Activated naive CD4-positive, alpha-beta T cell treated with Interleukin-2 at 50 U/mL for 16 hours (primary cell): ENCODE measurements at regions not wholly inside any gene's neighbourhood (a gene's known extent, or its start where the extent isn't known, plus 50 kb on each side); places are given as distances from the start of the nearest gene placed in this dataset.
"Not testable (repeated sequence)": the region's sequence is repeated elsewhere in the genome, so short reads cannot be mapped to it uniquely, and the experiment has no call there.

Experiments used
- DNase-seq: peaks from one replicate; pipeline ENCODE4 v3.0.0-alpha.2; 2020

DNA sequence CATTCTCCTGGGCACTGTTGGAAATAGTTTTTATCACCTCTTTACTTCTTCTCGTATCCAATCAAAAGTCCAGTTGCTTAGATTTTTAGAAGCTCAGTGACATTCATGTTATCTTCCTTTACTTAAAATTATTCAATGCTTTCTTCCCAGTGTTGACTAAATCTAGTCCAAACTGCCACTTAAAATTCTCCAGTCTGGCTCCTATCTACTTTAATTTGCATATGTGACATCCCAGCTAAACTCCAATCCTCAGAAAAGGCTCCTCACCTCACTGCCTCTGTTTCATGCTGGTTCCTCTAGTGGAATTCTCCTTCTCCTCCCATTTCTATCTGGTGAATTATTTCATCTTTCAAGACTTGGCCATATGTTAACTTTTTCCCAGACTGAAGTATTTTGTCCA lies 1238.7 kb upstream of the WWC1 start:
- DNase-seq: no peak

DNA sequence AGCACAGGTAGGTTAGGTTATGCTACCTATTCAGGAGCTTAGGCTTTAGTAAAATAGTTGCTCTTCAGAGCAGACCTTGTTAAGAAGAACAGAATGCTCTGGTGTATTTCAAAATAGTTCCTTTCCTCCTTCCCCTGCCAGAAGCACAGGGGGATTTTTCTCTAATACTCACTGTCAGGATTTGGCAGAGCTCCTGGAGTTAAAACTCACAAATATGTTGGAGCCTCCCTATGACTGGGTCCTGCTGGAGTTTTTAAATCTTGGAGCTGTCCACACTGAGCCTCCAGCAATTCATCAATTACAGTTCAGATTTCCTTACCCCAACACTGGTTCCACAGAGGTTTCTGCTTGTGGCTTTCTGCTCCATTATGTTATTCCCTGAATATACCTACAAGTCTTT lies 1233.8 kb upstream of the WWC1 start:
- DNase-seq: no peak

DNA sequence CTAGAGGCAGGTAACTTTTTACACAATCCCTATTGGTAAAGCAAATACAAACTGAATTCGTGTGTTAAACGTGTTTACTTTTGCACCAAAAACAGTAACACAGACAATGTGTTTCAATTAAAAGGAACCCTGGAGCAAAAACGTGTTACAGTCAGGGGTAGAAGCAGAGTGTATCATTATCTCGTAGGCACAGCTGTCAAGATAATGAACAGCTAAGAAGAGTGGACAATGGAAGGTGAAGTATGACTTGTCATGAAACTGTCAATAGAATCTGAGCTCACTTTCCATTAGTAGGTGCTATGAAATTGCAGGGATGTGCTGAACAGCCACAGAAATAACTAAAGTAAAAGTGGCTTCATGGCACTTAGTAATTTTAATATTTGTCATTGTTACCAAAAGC lies 1229.8 kb upstream of the WWC1 start:
- DNase-seq: no peak

DNA sequence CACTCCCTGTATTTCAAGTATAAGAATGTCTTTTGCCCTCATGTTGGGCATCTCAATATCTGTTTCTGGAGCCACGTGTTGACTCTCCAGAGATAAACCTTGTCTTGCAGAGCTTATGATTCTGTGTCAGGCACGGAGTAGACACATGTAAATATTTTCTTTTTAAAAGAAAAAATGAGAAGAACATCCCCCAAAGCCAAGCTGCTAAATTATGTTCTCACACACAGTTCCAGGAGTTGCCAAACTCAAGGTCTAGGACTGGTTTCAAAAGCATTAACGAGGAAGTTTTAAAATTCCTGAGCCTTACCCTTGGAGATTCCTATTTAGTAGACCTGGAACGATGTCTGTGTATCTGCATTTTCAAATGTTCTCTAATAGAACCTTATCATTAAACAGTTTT lies 1228.3 kb upstream of the WWC1 start:
- DNase-seq: no peak

DNA sequence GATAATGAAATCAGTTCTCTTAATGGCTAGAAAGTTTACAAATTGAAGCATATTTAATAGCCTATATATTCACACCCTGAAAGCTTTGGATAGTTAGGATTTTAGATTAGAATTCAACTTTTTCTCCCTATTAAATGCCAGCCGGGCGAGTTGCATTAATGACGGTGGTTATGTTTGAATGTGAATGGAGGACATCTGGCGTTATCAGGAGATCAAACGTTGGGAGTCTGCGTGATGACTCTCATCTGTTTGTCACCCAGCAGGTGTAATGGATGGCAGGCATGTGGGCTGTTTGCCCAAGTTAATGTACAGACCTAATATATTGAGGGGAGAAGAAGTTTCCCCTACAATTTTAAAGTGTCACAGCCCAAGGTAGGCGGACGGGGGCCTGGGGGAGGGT lies 1227.7 kb upstream of the WWC1 start:
- no peak for DNase-seq

- no peak for DNase-seq
Measured at GRCh38 chr5:167064198-167064776, 1227.2 kb upstream of the WWC1 start.

DNA sequence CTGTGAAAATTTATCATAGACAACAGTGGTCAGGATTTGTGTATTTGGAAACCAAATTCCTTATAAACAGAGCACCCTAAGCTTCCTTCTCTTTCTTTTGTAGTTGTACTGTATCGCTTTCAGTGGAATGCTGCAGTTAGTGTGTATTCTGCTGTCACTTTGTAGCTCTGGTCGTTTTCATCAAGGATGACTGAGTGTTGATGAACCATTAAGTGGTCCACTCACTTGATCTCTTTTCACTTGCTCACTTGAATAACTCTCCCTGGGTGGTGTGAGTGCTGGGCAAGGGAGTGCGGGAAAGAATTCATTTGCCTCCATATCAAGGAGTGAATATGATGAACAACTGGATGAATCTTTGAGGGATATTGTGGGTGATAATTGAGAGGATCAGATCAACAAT lies 1225.7 kb upstream of the WWC1 start:
- DNase-seq: no peak

- DNase-seq: no peak
Measured at GRCh38 chr5:167071981-167072610, 1219.3 kb upstream of the WWC1 start.

DNA sequence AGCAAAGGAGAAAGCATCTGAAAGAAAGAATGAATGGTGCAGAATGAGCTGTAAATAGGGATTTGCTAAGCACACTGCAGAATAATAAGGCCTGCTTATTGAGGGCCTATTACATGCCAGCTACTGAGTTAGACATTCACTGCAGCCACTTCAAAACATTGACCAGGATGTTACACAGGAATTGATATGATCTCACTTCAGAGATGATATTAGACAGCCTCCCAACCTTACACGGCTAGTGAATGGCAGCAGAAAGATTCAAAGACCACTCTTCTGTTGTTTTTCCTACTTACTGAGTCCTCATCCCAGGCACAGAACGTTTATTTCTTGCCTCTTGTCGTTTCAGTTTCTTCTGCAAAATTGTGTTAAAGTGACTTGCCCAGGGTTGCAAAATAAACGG lies 1209.9 kb upstream of the WWC1 start:
- no peak for DNase-seq

DNA sequence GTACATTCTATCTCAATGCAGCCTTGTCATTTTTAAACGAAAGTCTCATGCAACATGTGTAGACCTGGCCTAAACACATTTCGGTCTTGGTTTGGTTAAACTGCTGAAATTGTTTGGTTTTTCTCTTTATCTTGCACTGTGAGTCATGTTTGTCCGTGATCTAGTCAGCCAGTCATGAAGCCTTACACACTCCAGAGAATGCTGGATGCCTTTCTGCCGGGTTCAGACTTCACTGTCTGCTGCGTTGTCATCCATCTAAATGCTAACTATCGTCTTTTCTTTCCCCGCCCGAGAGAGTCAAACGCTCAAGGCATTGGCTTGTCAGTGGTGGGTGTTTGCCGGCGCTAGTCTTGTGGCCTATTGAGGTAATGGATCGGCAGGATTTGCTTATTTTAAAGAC lies 1194.6 kb upstream of the WWC1 start:
- no peak for DNase-seq

DNA sequence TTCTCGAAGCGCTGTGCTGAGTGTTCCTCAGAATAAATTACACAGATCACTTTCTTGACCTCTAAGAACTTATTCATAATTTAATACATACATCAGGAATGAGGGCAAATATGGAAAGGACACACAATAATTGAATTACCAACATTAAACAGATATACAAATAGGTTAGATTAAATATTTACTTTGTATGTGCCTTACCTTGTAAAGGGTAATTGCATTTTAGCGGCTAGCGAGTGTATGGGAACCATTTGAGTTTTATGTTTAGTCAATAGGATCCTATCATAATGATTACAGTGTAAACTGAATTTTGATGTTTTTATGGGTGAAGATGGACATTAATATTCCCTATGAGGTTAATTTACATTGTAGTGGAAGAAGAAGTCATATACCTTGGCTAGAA lies 1187.1 kb upstream of the WWC1 start:
- no peak for DNase-seq

DNA sequence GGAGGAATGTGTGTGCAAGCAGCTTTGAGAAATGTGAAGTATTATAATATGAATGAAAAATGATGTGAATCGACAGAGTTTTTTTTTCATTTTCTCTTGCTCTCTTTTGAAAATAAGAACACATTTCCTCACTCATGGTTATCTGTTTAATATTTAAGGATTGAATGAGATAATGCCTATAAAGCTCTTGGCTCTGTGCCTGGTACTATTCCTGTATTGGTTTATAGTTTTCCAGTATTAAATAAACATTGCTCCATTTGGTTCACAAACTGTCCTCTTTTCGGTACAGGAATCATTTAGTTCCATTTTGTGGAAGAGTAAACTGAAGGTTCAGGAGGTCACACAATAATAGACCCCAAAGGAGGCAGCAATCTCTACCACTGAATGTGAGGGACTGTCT lies 1185.5 kb upstream of the WWC1 start:
- DNase-seq: no peak

DNA sequence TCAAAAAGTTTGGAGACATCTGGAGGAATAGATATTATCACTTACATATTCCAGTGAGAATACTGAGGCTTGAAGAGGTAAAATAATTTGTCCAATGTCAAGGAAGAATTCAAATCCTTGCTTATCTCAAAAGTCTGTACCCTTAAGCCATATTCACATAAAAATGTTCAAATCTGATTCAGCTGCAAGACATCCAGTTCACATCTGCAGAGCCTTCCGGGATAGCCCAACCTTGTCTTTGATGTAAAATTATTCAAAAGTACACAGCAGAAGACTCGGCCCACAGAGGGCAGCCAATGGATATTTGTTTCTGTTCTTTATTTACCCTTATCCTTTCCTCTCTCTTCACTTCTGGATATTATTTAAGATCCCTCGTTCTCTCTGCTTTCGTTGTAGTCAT lies 1183.8 kb upstream of the WWC1 start:
- no peak for DNase-seq

DNA sequence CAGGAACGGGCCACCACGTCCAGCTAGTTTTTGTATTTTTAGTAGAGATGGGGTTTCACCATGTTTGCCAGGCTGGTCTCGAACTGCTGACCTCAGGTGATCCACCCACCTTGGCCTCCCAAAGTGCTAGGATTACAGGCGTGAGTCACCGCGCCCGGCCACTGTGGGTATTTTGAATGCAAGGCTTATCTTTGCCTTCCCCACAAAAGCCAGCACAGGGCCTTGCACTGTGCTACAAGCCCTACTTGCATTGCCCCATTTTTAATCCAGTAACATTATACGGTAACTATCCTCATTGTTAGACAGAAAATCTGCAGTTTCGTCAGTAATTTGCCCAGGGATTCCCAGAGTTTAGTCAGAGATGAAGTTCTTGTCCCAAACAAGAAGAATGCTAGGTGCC lies 1183.2 kb upstream of the WWC1 start:
- DNase-seq: not testable (repeated sequence)

- no peak for DNase-seq
Measured at GRCh38 chr5:167112556-167112955, 1178.9 kb upstream of the WWC1 start.

DNA sequence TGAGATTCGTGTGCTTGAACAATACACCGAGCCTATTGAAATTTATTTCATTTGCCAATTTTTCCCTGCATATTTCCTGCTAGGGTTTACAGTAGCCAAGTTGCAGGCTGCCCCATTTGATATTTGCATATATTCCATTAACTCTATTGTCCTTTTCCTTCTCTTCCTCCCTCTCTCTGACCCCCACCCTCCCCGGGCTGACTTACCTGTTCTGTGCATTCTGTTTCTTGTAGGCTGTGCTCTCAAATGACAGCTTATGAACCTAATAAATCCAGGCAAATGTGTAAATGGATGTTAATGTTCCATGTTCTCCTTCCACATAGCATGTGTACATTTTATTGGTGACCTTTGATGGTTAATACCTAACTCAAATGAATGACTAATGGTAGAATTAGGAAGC lies 1169.2 kb upstream of the WWC1 start:
- DNase-seq: no peak

DNA sequence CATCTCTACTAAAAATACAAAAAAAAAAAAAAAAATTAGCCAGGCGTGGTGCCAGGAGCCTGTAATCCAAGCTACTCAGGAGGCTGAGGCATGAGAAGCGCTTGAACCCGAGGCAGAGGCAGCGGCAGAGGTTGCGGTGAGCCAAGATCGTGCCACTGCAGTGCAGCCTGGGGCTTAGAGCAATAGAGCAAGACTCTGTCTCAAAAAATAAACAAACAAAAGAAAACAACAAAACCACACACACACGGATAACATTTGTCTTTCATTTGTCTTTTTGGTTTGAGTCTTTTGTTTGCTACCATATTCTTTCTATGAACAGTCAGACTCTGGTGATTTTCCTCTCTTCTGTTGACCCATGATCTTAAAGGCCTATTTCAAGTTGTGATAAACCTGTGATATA lies 1168.3 kb upstream of the WWC1 start:
- no peak for DNase-seq

DNA sequence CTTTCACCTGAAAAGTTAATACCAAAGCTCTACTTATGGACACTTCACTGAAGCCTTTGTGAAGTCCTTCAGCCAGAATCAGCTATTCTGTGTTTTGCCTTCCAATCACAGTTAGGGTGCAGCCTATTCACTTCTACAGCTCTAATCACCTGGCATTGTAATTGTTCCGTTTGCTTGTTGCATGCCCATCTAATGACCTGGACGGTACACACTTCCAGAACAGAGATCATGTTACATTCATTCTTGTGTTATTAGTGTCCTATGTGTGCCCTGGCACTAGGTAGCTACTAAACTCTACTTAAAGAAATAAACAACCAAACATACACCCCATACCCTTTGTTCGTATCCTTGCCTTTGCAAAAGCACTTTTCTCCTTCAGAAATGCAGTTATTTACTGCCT lies 1162.9 kb upstream of the WWC1 start:
- DNase-seq: no peak

DNA sequence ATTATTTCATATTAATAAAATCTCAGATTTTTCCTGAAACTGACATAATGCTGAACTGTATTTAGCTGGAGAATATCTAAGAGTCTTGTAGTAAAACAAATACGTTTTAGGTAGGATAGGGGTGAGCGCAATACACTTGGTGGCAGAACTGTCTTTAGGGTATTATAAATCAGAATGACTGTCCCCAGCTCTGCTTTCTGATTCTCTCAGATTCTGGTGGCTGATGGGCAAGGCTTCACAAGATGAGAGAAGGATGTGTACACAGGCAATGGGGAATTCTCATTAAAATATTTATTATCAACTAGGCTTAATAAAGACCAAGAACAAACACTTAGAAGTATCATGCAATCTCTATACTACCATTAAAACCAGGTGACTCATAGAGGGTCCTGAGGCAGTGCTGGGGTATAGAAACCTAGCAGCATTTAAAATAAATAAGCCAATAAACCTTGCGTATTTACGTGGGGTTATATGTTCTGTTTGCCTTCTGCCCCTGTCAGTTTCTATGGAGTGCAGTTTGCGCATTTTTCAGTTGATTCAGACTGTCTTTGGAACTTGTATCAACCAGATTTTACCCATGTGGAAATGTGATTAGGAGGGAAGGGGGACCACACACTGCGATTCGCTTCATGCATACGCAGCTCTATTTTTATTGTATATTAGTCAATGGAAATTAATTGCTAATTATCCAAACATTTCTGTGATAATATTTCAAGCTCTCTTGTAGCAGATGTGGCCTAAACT lies 1150.7 kb upstream of the WWC1 start:
- DNase-seq: no peak

DNA sequence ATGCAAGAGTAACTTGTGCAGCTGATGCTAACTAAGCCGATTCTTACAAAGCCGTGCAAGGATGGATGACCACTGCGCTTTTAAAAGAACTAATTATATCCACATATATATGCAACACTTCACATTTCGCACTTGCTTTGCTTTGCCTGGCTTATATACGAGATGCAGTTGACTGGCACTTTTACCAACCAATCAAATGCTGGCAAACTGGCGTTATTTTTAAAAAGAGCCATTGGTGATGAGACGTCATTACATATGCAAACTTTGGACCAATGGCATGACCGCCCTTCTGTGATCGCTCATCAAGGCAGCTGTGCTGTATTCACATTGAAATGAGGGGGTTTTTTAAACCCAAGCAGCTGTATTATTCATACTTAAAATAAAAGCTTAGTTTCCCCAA lies 1147.7 kb upstream of the WWC1 start:
- DNase-seq: no peak

- no peak for DNase-seq
Measured at GRCh38 chr5:167145841-167146240, 1145.6 kb upstream of the WWC1 start.

GRCh38 chr5:167147879-167148278 lies 1143.6 kb upstream of the WWC1 start:
- no peak for DNase-seq

DNA sequence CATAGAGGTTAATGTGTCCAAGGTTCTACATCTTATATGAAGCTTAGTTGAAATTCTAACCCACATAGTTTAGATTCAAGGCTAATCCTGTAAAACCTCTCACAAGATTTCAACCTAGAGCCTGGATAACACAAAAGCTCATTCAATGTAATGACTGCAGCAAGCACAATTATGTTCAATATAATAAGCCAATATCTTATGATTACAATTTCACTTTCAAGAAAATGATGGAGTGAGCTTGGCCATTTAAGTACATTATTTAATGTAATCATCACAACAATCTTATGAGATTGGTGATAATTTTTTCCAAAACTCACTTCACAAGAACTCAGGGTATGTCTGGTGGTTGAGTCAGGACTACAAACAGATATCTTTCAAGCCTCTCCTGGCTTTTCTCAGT lies 1140.8 kb upstream of the WWC1 start:
- DNase-seq: no peak

GRCh38 chr5:167152561-167152960 lies 1138.9 kb upstream of the WWC1 start:
- DNase-seq: no peak
